ENCODE measurements at regions not wholly inside any gene's neighbourhood (a gene's known extent, or its start where the extent isn't known, plus 50 kb on each side); places are given as distances from the start of the nearest gene placed in this dataset.

GRCh38 chr5:99119326-99119725 lies 190.5 kb upstream of the CHD1 start:
- in situ Hi-C loops (cut with MboI; ENCODE audit: low sequenced_read_pairs, unreplicated experiment) = no loop called here
- DNase-seq (ENCODE audit: low spot score) = no peak
- TF ChIP-seq CTCF (IDR thresholded peaks at IDR 0.05; ENCODE audit: borderline replicate concordance, control extremely low read depth, extremely low read depth, insufficient read depth, missing control alignments) = no peak

DNA sequence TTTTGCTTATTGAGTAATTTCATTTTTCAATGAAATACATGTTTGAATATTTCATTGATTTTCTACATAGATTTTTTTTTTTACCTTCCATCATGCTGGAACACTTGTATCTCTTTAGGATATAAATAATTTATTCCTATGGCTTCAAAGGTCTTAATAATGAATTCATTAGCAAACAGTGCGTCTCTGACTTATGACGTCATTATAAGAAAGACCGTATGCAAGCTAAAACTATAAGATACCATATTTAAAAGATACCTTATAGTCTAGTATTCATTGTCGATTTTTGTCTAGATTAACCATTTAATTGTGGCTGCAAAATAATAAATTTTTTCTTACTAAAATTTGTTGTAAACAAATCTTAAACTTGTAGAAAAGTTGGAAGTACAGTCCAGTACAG lies 187.7 kb upstream of the CHD1 start:
- DNase-seq (ENCODE audit: low spot score) = no peak
- in situ Hi-C loops (cut with MboI; ENCODE audit: low sequenced_read_pairs, unreplicated experiment) = no loop called here
- no peak for TF ChIP-seq CTCF (IDR thresholded peaks at IDR 0.05; ENCODE audit: borderline replicate concordance, control extremely low read depth, extremely low read depth, insufficient read depth, missing control alignments)

- in situ Hi-C loops (cut with MboI; ENCODE audit: low sequenced_read_pairs, unreplicated experiment) = no loop called here
- DNase-seq (ENCODE audit: low spot score) = no peak
- no peak for TF ChIP-seq CTCF (IDR thresholded peaks at IDR 0.05; ENCODE audit: borderline replicate concordance, control extremely low read depth, extremely low read depth, insufficient read depth, missing control alignments)
These were observed 181.1 kb upstream of the CHD1 start for GRCh38 chr5:99109894-99110293.

- in situ Hi-C loops (cut with MboI; ENCODE audit: low sequenced_read_pairs, unreplicated experiment) = no loop called here
- TF ChIP-seq CTCF (IDR thresholded peaks at IDR 0.05; ENCODE audit: borderline replicate concordance, control extremely low read depth, extremely low read depth, insufficient read depth, missing control alignments) = no peak
- DNase-seq (ENCODE audit: low spot score) = no peak
These were observed 176.4 kb upstream of the CHD1 start for GRCh38 chr5:99105216-99105615.

DNA sequence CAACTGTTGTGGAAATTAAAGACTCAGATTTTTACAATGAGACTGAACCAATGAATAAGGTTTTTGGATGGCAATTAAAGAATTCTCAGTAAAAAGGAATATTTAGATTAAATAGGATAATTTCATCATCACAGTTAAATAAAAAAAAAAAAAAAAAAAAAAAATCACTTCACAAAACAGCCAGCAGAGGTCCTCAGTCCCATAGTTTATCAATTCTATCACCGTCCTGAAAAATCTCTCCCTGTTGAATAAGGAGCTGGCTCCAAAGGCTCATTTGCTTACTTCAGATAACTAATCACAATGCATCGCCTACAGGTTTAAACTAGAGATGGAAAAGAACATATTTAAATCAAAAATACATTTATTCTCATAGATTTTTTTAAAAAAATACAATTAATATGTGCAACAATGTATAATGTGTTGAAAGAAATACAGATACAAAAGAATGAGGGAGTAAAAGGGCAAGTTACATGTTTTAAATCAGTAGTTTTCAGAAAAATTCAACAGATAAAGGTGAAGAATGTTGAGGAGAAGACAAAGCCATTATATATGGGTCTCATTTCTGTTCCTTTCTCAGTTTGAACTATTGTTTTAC lies 175.8 kb upstream of the CHD1 start:
- peak; percentile 14 for DNase-seq (ENCODE audit: low spot score)
- TF ChIP-seq CTCF (IDR thresholded peaks at IDR 0.05; ENCODE audit: borderline replicate concordance, control extremely low read depth, extremely low read depth, insufficient read depth, missing control alignments) = no peak
- in situ Hi-C loops (cut with MboI; ENCODE audit: low sequenced_read_pairs, unreplicated experiment) = no loop called here

- no peak for DNase-seq (ENCODE audit: low spot score)
- TF ChIP-seq CTCF (IDR thresholded peaks at IDR 0.05; ENCODE audit: borderline replicate concordance, control extremely low read depth, extremely low read depth, insufficient read depth, missing control alignments) = no peak
- in situ Hi-C loops (cut with MboI; ENCODE audit: low sequenced_read_pairs, unreplicated experiment) = no loop called here
These were observed 173.4 kb upstream of the CHD1 start for GRCh38 chr5:99102073-99102697.
